CD14-positive monocyte (primary cell): ENCODE measurements at regions not wholly inside any gene's neighbourhood (a gene's known extent, or its start where the extent isn't known, plus 50 kb on each side); places are given as distances from the start of the nearest gene placed in this dataset.

Experiments
- DNase-seq, 3 donors: peaks; one replicate each; pipeline ENCODE4 v3.0.0-alpha.2; 2011 to 2022
- H2AFZ ChIP-seq: 2 replicates; pipeline ENCODE4 v1.6.0; 2012; ENCODE audit warnings: mild to moderate bottlenecking, low read depth, low read length, inconsistent platforms; ENCODE audit not compliant: insufficient read depth, poor library complexity, severe bottlenecking
- H3K27ac ChIP-seq, 2 donors: 1 replicate in 1 of 2; 2 replicates in 1 of 2; pipeline ENCODE4 v1.5.1; 2012 to 2013; ENCODE audit warnings: low read length in 2 of 2, control low read depth in 1 of 2, inconsistent platforms in 1 of 2, low read depth in 1 of 2, mild to moderate bottlenecking in 1 of 2
- H3K27me3 ChIP-seq, 2 donors: one replicate each; pipeline versions ENCODE4 v1.6.0 to v1.6.1; 2011 to 2013; ENCODE audit warnings: low read length in 2 of 2; ENCODE audit not compliant: control insufficient read depth in 2 of 2, insufficient read depth in 2 of 2
- H3K36me3 ChIP-seq, 2 donors: replicated peaks in 1 of 2; 1 replicate in 1 of 2; 2 replicates in 1 of 2; pipeline versions ENCODE4 v1.5.1 to v1.6.1; 2012 to 2013; ENCODE audit warnings: low read length in 2 of 2, control low read depth in 1 of 2, inconsistent platforms in 1 of 2, mild to moderate bottlenecking in 1 of 2; ENCODE audit not compliant: insufficient read depth in 2 of 2, control insufficient read depth in 1 of 2
- H3K4me1 ChIP-seq, 2 donors: 1 replicate in 1 of 2; 2 replicates in 1 of 2; pipeline versions ENCODE4 v1.5.1 to v1.6.1; 2012 to 2013; ENCODE audit warnings: low read length in 2 of 2, control low read depth in 1 of 2, inconsistent platforms in 1 of 2, mild to moderate bottlenecking in 1 of 2, moderate library complexity in 1 of 2; ENCODE audit not compliant: insufficient read depth in 2 of 2, control insufficient read depth in 1 of 2
- H3K4me2 ChIP-seq: replicated peaks from 2 replicates; pipeline ENCODE3; 2012; ENCODE audit warnings: low read length, moderate library complexity, mild to moderate bottlenecking; ENCODE audit not compliant: poor library complexity, severe bottlenecking; ENCODE audit errors: extremely low read depth
- H3K4me3 ChIP-seq, 3 experiments: fragments of 200-600 bp in 1 of 3; sonication (generic) in 1 of 3; replicated peaks in 1 of 3; 1 replicate in 2 of 3; 2 replicates in 1 of 3; pipeline ENCODE4 v1.5.1; 2011 to 2013; ENCODE audit warnings: low read length in 3 of 3, mild to moderate bottlenecking in 3 of 3, control low read depth in 2 of 3, low read depth in 2 of 3, inconsistent platforms in 1 of 3, moderate library complexity in 1 of 3
- H3K79me2 ChIP-seq: 2 replicates; pipeline ENCODE4 v1.6.0; 2012; ENCODE audit warnings: mild to moderate bottlenecking, control low read depth, inconsistent platforms, low read length, moderate library complexity; ENCODE audit not compliant: insufficient read depth
- H3K9ac ChIP-seq: 2 replicates; pipeline ENCODE4 v1.6.0; 2017; ENCODE audit warnings: low read length, mild to moderate bottlenecking; ENCODE audit not compliant: insufficient read depth, poor library complexity, severe bottlenecking
- H3K9me3 ChIP-seq, 2 donors: replicated peaks in 1 of 2; 1 replicate in 1 of 2; 2 replicates in 1 of 2; pipeline versions ENCODE4 v1.5.1 to v1.6.1; 2012 to 2013; ENCODE audit warnings: low read length in 2 of 2, control low read depth in 1 of 2; ENCODE audit not compliant: control insufficient read depth in 1 of 2, insufficient read depth in 1 of 2
- H4K20me1 ChIP-seq: 2 replicates; pipeline ENCODE4 v1.6.0; 2012; ENCODE audit warnings: mild to moderate bottlenecking, low read length, control low read depth, moderate library complexity; ENCODE audit not compliant: insufficient read depth
- H3K27ac Mint-ChIP-seq, 7 donors: one replicate each; pipeline ENCODE4 v1.8.0; 2020; ENCODE audit warnings: mild to moderate bottlenecking in 7 of 7, mixed read lengths in 7 of 7, moderate library complexity in 6 of 7, inconsistent platforms in 2 of 7
- H3K27me3 Mint-ChIP-seq, 3 donors: one replicate each; pipeline ENCODE4 v1.8.0; 2021 to 2022; ENCODE audit warnings: low read depth in 3 of 3, mild to moderate bottlenecking in 3 of 3, mixed read lengths in 3 of 3, moderate library complexity in 3 of 3, inconsistent platforms in 1 of 3
- H3K36me3 Mint-ChIP-seq, 2 donors: one replicate each; pipeline ENCODE4 v1.8.0; 2020; ENCODE audit warnings: mixed read lengths in 2 of 2, inconsistent platforms in 1 of 2, mild to moderate bottlenecking in 1 of 2
- H3K4me1 Mint-ChIP-seq: one replicate; pipeline ENCODE4 v1.8.0; 2020; ENCODE audit warnings: mild to moderate bottlenecking, mixed read lengths
- H3K4me3 Mint-ChIP-seq, 2 donors: one replicate each; pipeline ENCODE4 v1.8.0; 2020; ENCODE audit warnings: mild to moderate bottlenecking in 2 of 2, mixed read lengths in 2 of 2, moderate library complexity in 1 of 2
- H3K9me3 Mint-ChIP-seq, 7 donors: one replicate each; pipeline ENCODE4 v1.8.0; 2020 to 2022; ENCODE audit warnings: mixed read lengths in 7 of 7, mild to moderate bottlenecking in 6 of 7, moderate library complexity in 6 of 7, inconsistent platforms in 2 of 7
- WGBS: methylation state at CpG from one replicate; pipeline ENCODE4 v1.1.5; 2013; ENCODE audit warnings: missing lambda C conversion rate; ENCODE audit not compliant: insufficient coverage; 5-methylcytosine and 5-hydroxymethylcytosine counted together
- intact Hi-C, 2 donors: fragments of 100-400 bp; cut with micrococcal nuclease; formaldehyde crosslinking; loops; one replicate each; pipeline versions ENCODE4 v1.15.0 to v1.15.1; 2023
- TF ChIP-seq, protein P1 (sequence below): fragments of 200-600 bp; IDR thresholded peaks from one replicate; pipeline ENCODE4 v1.8.0; 2022; ENCODE audit warnings: antibody characterized with exemption, mild to moderate bottlenecking

DNA sequence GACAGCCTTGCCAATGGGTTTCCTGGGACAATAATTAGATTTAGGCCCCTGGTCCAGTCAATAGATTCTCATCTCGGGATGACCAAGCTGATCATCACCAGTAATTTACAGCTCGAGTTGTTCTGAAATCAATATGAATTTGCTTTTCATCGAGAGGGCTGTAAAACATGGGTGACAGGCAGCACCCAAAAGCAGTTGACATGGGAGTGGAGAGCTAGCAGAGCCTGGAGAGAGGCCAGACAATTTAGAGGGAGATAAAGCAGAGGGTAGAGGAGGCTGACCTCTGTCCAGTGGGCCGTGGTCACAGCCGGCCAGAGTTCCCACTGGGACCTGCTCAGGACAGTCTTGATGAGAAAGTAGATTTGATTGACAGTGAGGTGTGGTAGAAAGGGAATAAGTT lies 157.3 kb downstream of the ASCL4 start:
- Histone ChIP-seq H2AFZ (no peak overlapping the region), H3K4me3 (no peak overlapping the region), H3K27me3 (peaks cover 0 to 3% of the 10 kb centered on the region in 2 donors), H3K4me2 (no peak overlapping the region), H4K20me1 (no peaks in the 10 kb centered on the region), H3K9ac (no peak overlapping the region), H3K9me3 (no peaks in the 10 kb centered on the region), H3K36me3 (no peaks in the 10 kb centered on the region), H3K27ac (no peak overlapping the region), H3K79me2 (no peaks in the 10 kb centered on the region), H3K4me1 (no peaks in the 10 kb centered on the region)
- no peak for DNase-seq
- Mint-ChIP-seq H3K27me3 (peaks cover 7 to 28% (median 17%) of the 10 kb centered on the region in 3 donors), H3K4me1 (no peaks in the 10 kb centered on the region), H3K27ac (no peak overlapping the region), H3K4me3 (no peak overlapping the region), H3K36me3 (no peaks in the 10 kb centered on the region), H3K9me3 (no peaks in the 10 kb centered on the region)
- intact Hi-C loops, result no loop called here
- TF ChIP-seq, protein P1, sequence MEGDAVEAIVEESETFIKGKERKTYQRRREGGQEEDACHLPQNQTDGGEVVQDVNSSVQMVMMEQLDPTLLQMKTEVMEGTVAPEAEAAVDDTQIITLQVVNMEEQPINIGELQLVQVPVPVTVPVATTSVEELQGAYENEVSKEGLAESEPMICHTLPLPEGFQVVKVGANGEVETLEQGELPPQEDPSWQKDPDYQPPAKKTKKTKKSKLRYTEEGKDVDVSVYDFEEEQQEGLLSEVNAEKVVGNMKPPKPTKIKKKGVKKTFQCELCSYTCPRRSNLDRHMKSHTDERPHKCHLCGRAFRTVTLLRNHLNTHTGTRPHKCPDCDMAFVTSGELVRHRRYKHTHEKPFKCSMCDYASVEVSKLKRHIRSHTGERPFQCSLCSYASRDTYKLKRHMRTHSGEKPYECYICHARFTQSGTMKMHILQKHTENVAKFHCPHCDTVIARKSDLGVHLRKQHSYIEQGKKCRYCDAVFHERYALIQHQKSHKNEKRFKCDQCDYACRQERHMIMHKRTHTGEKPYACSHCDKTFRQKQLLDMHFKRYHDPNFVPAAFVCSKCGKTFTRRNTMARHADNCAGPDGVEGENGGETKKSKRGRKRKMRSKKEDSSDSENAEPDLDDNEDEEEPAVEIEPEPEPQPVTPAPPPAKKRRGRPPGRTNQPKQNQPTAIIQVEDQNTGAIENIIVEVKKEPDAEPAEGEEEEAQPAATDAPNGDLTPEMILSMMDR, result no peak
- 83% methylated on average over 5 of the region's 5 CpGs for WGBS

DNA sequence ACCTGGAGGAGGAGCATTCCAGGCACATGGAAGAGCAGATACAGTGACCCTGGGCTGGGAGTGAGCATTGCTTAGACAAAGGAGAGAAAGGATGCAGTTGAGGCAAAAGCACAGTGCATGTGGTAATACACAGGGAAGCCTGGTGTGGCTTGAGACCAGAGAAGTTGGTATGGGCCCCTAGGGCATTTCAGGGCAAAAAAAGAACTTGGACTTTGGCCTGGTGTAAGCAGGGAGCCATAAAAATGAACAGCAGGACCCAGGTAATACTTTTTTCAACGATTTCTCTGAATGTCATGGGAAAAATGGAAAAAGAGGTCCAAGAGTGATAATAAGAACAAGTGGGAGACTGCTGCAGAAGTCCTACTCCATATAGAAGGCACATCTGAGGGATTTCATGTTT lies 163.9 kb downstream of the ASCL4 start:
- H3K9me3 ChIP-seq, result no peaks in the 10 kb centered on the region
- no peak overlapping the region for H3K4me3 ChIP-seq
- no peak overlapping the region for H3K4me2 ChIP-seq
- H3K36me3 ChIP-seq, result no peaks in the 10 kb centered on the region
- H3K79me2 ChIP-seq, result no peaks in the 10 kb centered on the region
- no peaks in the 10 kb centered on the region for H3K4me1 ChIP-seq
- peaks cover 3 to 4% of the 10 kb centered on the region in 2 donors for H3K27me3 ChIP-seq
- no peaks in the 10 kb centered on the region for H4K20me1 ChIP-seq
- H3K9me3 Mint-ChIP-seq, result peaks cover 2 to 16% (median 10%) of the 10 kb centered on the region in 7 donors
- H3K36me3 Mint-ChIP-seq, result no peaks in the 10 kb centered on the region
- TF ChIP-seq, protein P1, result no peak
- no CpG with 5 or more reads among the region's 1 CpG for WGBS
- H3K9ac ChIP-seq, result no peak overlapping the region
- no peak for DNase-seq
- H3K4me3 Mint-ChIP-seq, result no peak overlapping the region
- intact Hi-C loops, result no loop called here
- H3K27me3 Mint-ChIP-seq, result peaks cover 13 to 21% (median 14%) of the 10 kb centered on the region in 3 donors
- no peak overlapping the region for H3K27ac ChIP-seq
- H3K27ac Mint-ChIP-seq, result no peak overlapping the region
- no peaks in the 10 kb centered on the region for H3K4me1 Mint-ChIP-seq
- H2AFZ ChIP-seq, result no peak overlapping the region
